K562 (cell line): ENCODE measurements at regions not wholly inside any gene's neighbourhood (a gene's known extent, or its start where the extent isn't known, plus 50 kb on each side); places are given as distances from the start of the nearest gene placed in this dataset.

Experiments used
- ATAC-seq: fragments of 200-7000 bp; cut with Tn5 transposase; 3 replicates; pipeline ENCODE4 v1.9.1; 2020; ENCODE audit warnings: moderate library complexity
- BruUV-seq: library from RNA; stranded (reverse); fragments of 400-500 nt; replicated peaks from 2 replicates; lab custom pipeline; 2021; lab: Mats Ljungman, UMichigan
- CTCF ChIA-PET: fragments of 300-600 bp; formaldehyde crosslinking; extraction: SDS; loops from one replicate; lab custom pipeline; 2021; ENCODE audit warnings: low intra/inter-chr PET ratio; lab: Yijun Ruan, JAX
- POLR2A ChIA-PET: fragments of 300-600, 350-650 bp; sonication (Branson Sonifier 250); formaldehyde crosslinking; extraction: SDS; loops from one replicate; lab custom pipeline; 2021; ENCODE audit warnings: antibody characterized with exemption, inconsistent platforms; lab: Yijun Ruan, JAX
- DNase-seq, 4 experiments: peaks; one replicate each; pipeline versions ENCODE4 v3.0.0 to v3.0.0-alpha.2; 2011 to 2018; ENCODE audit warnings: low spot score in 3 of 4, mixed read lengths in 3 of 4; ENCODE audit errors: extremely low read depth in 1 of 4
- FAIRE-seq: peaks from 2 replicates; lab custom pipeline; 2011; peaks lifted over from hg19 to GRCh38; lab: Jason Lieb, UNC
- H2AFZ ChIP-seq: 2 replicates; pipeline ENCODE4 v1.6.0; 2011; ENCODE audit warnings: low read depth, low read length, control low read depth, inconsistent platforms
- H3K27ac ChIP-seq: fragments of 200-600 bp; 3 replicates; pipeline ENCODE4 v1.8.0; 2011; ENCODE audit warnings: low read depth, mild to moderate bottlenecking, control low read depth, inconsistent platforms, low read length, moderate library complexity, mixed read lengths; ENCODE audit errors: extremely low read depth
- H3K27me3 ChIP-seq, 2 experiments: fragments of 300-600 bp in 1 of 2; 2 replicates in 1 of 2; 3 replicates in 1 of 2; pipeline versions ENCODE4 v1.6.0 to v1.8.0; 2011; ENCODE audit warnings: inconsistent platforms in 2 of 2, low read length in 2 of 2, mild to moderate bottlenecking in 1 of 2, mixed read lengths in 1 of 2, moderate library complexity in 1 of 2; ENCODE audit not compliant: control insufficient read depth in 2 of 2, insufficient read depth in 2 of 2
- H3K36me3 ChIP-seq: fragments of 300-600 bp; 3 replicates; pipeline ENCODE4 v1.8.0; 2011; ENCODE audit warnings: mild to moderate bottlenecking, low read length, inconsistent platforms; ENCODE audit not compliant: control insufficient read depth, insufficient read depth
- H3K4me1 ChIP-seq, 2 experiments: fragments of 200-600 bp in 1 of 2; replicated peaks in 1 of 2; 2 replicates in 1 of 2; 3 replicates in 1 of 2; pipeline versions ENCODE4 v1.5.1 to v1.8.0; 2011; ENCODE audit warnings: inconsistent platforms in 2 of 2, low read length in 2 of 2, mild to moderate bottlenecking in 1 of 2, mixed read lengths in 1 of 2, moderate library complexity in 1 of 2; ENCODE audit not compliant: control insufficient read depth in 2 of 2, insufficient read depth in 2 of 2
- H3K4me2 ChIP-seq: 2 replicates; pipeline ENCODE4 v1.6.1; 2011; ENCODE audit warnings: low read length, control low read depth, inconsistent platforms, mixed read lengths; ENCODE audit not compliant: insufficient read depth
- H3K4me3 ChIP-seq: fragments of 200-600 bp; sonication (generic), shearing (Covaris generic); 2 replicates; pipeline ENCODE4 v1.5.1; 2016; ENCODE audit warnings: control low read depth, inconsistent platforms
- H3K79me2 ChIP-seq: fragments of 200-600 bp; 3 replicates; pipeline ENCODE4 v1.8.0; 2011; ENCODE audit warnings: low read length, inconsistent platforms; ENCODE audit not compliant: control insufficient read depth, insufficient read depth
- H3K9ac ChIP-seq, 2 experiments: 2 replicates each; pipeline versions ENCODE4 v1.6.0 to v1.6.1; 2011; ENCODE audit warnings: low read depth in 2 of 2, low read length in 2 of 2, control low read depth in 1 of 2, inconsistent platforms in 1 of 2, mild to moderate bottlenecking in 1 of 2, mixed read lengths in 1 of 2; ENCODE audit not compliant: insufficient read depth in 1 of 2
- H3K9me1 ChIP-seq: one replicate; pipeline ENCODE4 v1.6.0; 2011; ENCODE audit warnings: inconsistent platforms, mild to moderate bottlenecking, low read length, moderate library complexity; ENCODE audit not compliant: control insufficient read depth, insufficient read depth
- H3K9me3 ChIP-seq: replicated peaks from 2 replicates; pipeline ENCODE4 v1.5.1; 2011; ENCODE audit warnings: low read depth, low read length, inconsistent platforms; ENCODE audit not compliant: control insufficient read depth, insufficient read depth
- H4K20me1 ChIP-seq: replicated peaks from 2 replicates; pipeline ENCODE4 v1.6.1; 2011; ENCODE audit warnings: low read length, inconsistent platforms, mixed read lengths; ENCODE audit not compliant: control insufficient read depth, insufficient read depth
- NFYB ChIP-seq: IDR thresholded peaks from 2 replicates; pipeline ENCODE4 v1.6.1; 2011; ENCODE audit warnings: mild to moderate bottlenecking, moderate library complexity; ENCODE audit not compliant: insufficient read length; ENCODE audit errors: extremely low read depth
- NUFIP1 ChIP-seq: fragments of 450-650 bp; IDR thresholded peaks from 2 replicates; pipeline ENCODE4 v1.6.1; 2018; ENCODE audit not compliant: partially characterized antibody
- POLR2AphosphoS5 ChIP-seq: IDR thresholded peaks from 2 replicates; pipeline ENCODE4 v1.6.1; 2011; ENCODE audit warnings: mild to moderate bottlenecking, low read depth, low read length, moderate library complexity; ENCODE audit not compliant: control insufficient read depth, insufficient read depth
- RBBP5 ChIP-seq: fragments of 200-600 bp; sonication (generic); IDR thresholded peaks from 2 replicates; pipeline ENCODE4 v1.6.1; 2012; ENCODE audit warnings: borderline replicate concordance, mild to moderate bottlenecking, low read length, control low read depth, inconsistent platforms; ENCODE audit not compliant: insufficient read depth, poor library complexity, severe bottlenecking
- SAFB ChIP-seq: fragments of 200-400 bp; formaldehyde crosslinking; IDR thresholded peaks from 2 replicates; pipeline ENCODE4 v1.6.1; 2017; ENCODE audit warnings: low read depth, low read length, borderline replicate concordance
- SNIP1 ChIP-seq: fragments of 450-650 bp; IDR thresholded peaks from 2 replicates; pipeline ENCODE4 v1.7.1; 2017; ENCODE audit warnings: low read depth, mild to moderate bottlenecking
- SREBF2 ChIP-seq: sonication (generic); formaldehyde crosslinking; IDR thresholded peaks from 2 replicates; pipeline ENCODE4 v1.4.0; 2020; ENCODE audit warnings: mild to moderate bottlenecking, missing genetic modification reagents
- TAF9B ChIP-seq: fragments of 450-650 bp; IDR thresholded peaks from 2 replicates; pipeline ENCODE4 v1.6.1; 2018; ENCODE audit warnings: mild to moderate bottlenecking; ENCODE audit not compliant: partially characterized antibody
- VEZF1 ChIP-seq: fragments of 200-800 bp; sonication (Bioruptor generic); IDR thresholded peaks from 2 replicates; pipeline ENCODE4 v1.6.1; 2017; ENCODE audit warnings: missing genetic modification characterization, missing compliant biosample characterization
- ZNF282 ChIP-seq: sonication (generic); formaldehyde crosslinking; IDR thresholded peaks from 2 replicates; pipeline ENCODE4 v1.8.1; 2023; ENCODE audit warnings: missing genetic modification reagents
- ZNF766 ChIP-seq: fragments of 200-800 bp; sonication (Bioruptor generic); conservative IDR thresholded peaks from 2 replicates; pipeline ENCODE4 v1.6.1; 2016; ENCODE audit warnings: missing genetic modification characterization, missing compliant biosample characterization
- WGBS: fragments of 100-300 bp; shearing (Covaris generic); methylation state at CpG from one replicate; pipeline ENCODE4 v1.1.6; 2016; ENCODE audit warnings: low coverage, mixed read lengths; ENCODE audit not compliant: insufficient coverage; ENCODE audit errors: missing lambda C conversion rate; 5-methylcytosine and 5-hydroxymethylcytosine counted together
- in situ Hi-C: fragments of 300-500 bp; cut with MboI; formaldehyde crosslinking; loops from 4 replicates; pipeline ENCODE4 v1.15.0; 2018; ENCODE audit warnings: inconsistent platforms, mixed read lengths
- intact Hi-C: fragments of 100-400 bp; cut with micrococcal nuclease; formaldehyde crosslinking; loops from 2 replicates; pipeline ENCODE4 v1.14.2; 2022
- TF ChIP-seq, protein P1 (sequence below): fragments of 250-450 bp; sonication (Bioruptor Pico); IDR thresholded peaks from 2 replicates; pipeline ENCODE4 v1.8.0; 2021; ENCODE audit warnings: borderline replicate concordance, mild to moderate bottlenecking, moderate library complexity; ENCODE audit not compliant: poor library complexity, severe bottlenecking
- TF ChIP-seq, protein P2 (sequence below): fragments of 450-650 bp; IDR thresholded peaks from 2 replicates; pipeline ENCODE4 v1.6.1; 2016; ENCODE audit warnings: missing biosample characterization, missing genetic modification characterization
- TF ChIP-seq, protein P3 (sequence below): fragments of 250-450 bp; sonication (Bioruptor Pico); IDR thresholded peaks from 2 replicates; pipeline ENCODE4 v1.5.0; 2021; ENCODE audit warnings: mild to moderate bottlenecking, moderate library complexity

GRCh38 chr17:79218825-79219200 is 144.2 kb downstream of the ENGASE start:
- no peak overlapping the region for H3K4me2 ChIP-seq
- POLR2A ChIA-PET: no interaction called here
- BruUV-seq: no TSS peak
- no peaks in the 10 kb centered on the region for H3K9me1 ChIP-seq
- no peak overlapping the region for H3K9ac ChIP-seq
- 3% methylated on average over 10 of the region's 10 CpGs for WGBS
- no peaks in the 10 kb centered on the region for H3K79me2 ChIP-seq
- H3K4me3 ChIP-seq: no peak overlapping the region
- DNase-seq (no peak), ATAC-seq (no peak), FAIRE-seq (no peak)
- no peak overlapping the region for H3K27ac ChIP-seq
- no peaks in the 10 kb centered on the region for H3K9me3 ChIP-seq
- H3K36me3 ChIP-seq: no peaks in the 10 kb centered on the region
- TF ChIP-seq POLR2AphosphoS5: no peak
- TF ChIP-seq, protein P1, sequence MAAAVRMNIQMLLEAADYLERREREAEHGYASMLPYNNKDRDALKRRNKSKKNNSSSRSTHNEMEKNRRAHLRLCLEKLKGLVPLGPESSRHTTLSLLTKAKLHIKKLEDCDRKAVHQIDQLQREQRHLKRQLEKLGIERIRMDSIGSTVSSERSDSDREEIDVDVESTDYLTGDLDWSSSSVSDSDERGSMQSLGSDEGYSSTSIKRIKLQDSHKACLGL (CRISPR knock-in tag): no peak
- TF ChIP-seq, protein P2, sequence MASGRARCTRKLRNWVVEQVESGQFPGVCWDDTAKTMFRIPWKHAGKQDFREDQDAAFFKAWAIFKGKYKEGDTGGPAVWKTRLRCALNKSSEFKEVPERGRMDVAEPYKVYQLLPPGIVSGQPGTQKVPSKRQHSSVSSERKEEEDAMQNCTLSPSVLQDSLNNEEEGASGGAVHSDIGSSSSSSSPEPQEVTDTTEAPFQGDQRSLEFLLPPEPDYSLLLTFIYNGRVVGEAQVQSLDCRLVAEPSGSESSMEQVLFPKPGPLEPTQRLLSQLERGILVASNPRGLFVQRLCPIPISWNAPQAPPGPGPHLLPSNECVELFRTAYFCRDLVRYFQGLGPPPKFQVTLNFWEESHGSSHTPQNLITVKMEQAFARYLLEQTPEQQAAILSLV (tag): no peak
- no peak for TF ChIP-seq NUFIP1
- TF ChIP-seq SNIP1: no peak
- TF ChIP-seq TAF9B: no peak
- TF ChIP-seq VEZF1 (CRISPR knock-in tag): no peak
- no peak for TF ChIP-seq ZNF282 (CRISPR knock-in tag)
- no peak for TF ChIP-seq RBBP5
- no peak for TF ChIP-seq ZNF766 (CRISPR knock-in tag)
- no peak for TF ChIP-seq NFYB
- no peak for TF ChIP-seq SAFB
- TF ChIP-seq, protein P3, sequence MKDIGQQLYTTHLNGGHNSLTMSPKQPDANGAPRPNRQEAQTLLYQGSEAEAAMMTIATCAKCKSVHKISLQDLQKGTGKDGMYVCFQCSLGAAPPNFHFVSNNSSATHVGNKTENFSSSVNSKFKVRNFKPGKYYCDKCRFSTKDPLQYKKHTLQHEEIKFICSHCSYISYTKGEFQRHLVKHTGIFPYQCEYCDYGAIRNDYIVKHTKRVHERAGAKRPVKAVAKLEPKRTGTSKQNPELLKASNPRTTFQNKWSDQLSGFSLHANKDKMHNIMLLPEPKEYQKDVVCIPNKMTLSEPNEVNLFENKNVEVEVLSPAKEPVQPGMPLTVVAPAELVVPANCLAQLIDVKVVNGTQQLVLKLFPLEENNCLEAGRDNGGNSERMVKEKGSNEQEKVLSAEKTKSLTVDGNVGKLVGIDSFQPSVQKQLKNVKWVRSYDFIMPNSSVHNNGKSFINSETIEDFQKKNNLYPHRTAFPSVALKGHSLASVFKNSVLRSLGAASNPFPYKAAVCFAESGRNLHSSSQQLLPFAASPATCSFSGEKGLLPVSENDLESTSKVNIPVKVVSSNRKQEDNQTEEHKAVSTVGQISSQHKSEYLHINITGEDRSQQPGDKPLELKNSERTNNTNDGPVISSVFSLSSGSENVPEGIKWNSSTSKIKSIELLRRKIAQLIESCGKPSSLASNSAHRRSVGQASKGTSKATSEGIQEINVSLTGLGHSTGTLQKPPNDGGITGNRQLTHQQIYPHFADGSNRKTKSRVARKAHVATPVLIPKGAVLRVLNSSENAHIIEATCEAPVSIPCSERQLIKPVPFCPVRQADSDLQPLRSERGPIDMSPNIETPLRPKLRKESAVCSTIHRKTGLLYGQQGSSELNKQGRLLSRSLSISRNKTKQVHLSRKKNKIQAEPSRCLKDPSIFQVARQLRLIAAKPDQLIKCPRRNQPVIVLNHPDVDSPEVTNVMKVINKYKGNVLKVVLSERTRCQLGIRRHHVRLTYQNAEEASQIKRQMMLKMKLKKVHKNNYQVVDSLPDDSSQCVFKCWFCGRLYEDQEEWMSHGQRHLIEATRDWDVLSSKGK (CRISPR knock-in tag): no peak
- no peak for TF ChIP-seq SREBF2 (CRISPR knock-in tag)
- H3K27me3 ChIP-seq: peaks cover 5 to 77% of the 10 kb centered on the region in 2 experiments; a peak in 4 of 5 replicates
- H2AFZ ChIP-seq: no peak overlapping the region
- H4K20me1 ChIP-seq: peaks cover 7% of the 10 kb centered on the region; the same call in 1 of the 2 replicates
- intact Hi-C loops: no loop called here
- CTCF ChIA-PET: no interaction called here
- peaks cover 0 to 7% of the 10 kb centered on the region in 2 experiments; a peak in 2 of 5 replicates for H3K4me1 ChIP-seq
- in situ Hi-C loops: no loop called here
